HCT116 (cell line): ENCODE measurements at regions not wholly inside any gene's neighbourhood (a gene's known extent, or its start where the extent isn't known, plus 50 kb on each side); places are given as distances from the start of the nearest gene placed in this dataset.

Experiments used
- ATAC-seq: fragments of 200-7000 bp; cut with Tn5 transposase; 2 replicates; pipeline ENCODE4 v1.9.1; 2020; ENCODE audit warnings: mild to moderate bottlenecking, moderate library complexity
- BruUV-seq: library from RNA; stranded (reverse); fragments of 400-500 nt; replicated peaks from 2 replicates; lab custom pipeline; 2021; lab: Mats Ljungman, UMichigan
- CTCF ChIA-PET: fragments of 300-600 bp; sonication (Branson Sonifier 250); formaldehyde crosslinking; loops from one replicate; lab custom pipeline; 2021; ENCODE audit warnings: antibody characterized with exemption; lab: Charles Lee
- POLR2A ChIA-PET: fragments of 300-600, 350-600 bp; sonication (Branson Sonifier 250); formaldehyde crosslinking; loops from one replicate; lab custom pipeline; 2021; ENCODE audit warnings: antibody characterized with exemption; lab: Charles Lee
- RAD21 ChIA-PET, 2 experiments: fragments of 300-600 bp; sonication (Branson Sonifier 250); formaldehyde crosslinking; loops; one replicate each; lab custom pipeline; 2023; ENCODE audit warnings: low total read pairs in 2 of 2; ENCODE audit not compliant: uncharacterized antibody in 2 of 2, unreplicated experiment in 2 of 2, low non-redundant PET in 1 of 2; lab: Charles Lee
- DNase-seq: peaks from one replicate; pipeline ENCODE4 v3.0.0-alpha.2; 2010; ENCODE audit warnings: low read depth, low spot score
- H2AFZ ChIP-seq: fragments of 200-600 bp; shearing (Covaris generic), sonication (generic); 2 replicates; pipeline ENCODE4 v1.6.1; 2017; ENCODE audit warnings: low read depth, mixed run types, mixed read lengths, antibody characterized with exemption, low read length; ENCODE audit not compliant: poor library complexity, severe bottlenecking
- H3K27ac ChIP-seq: 2 replicates; pipeline ENCODE4 v1.5.1; 2012; ENCODE audit warnings: low read depth, low read length
- H3K27me3 ChIP-seq: fragments of 200-600 bp; sonication (generic); 2 replicates; pipeline ENCODE4 v1.6.1; 2016; ENCODE audit warnings: mixed run types, low read length, mixed read lengths; ENCODE audit not compliant: insufficient read depth
- H3K36me3 ChIP-seq, 2 experiments: fragments of 200-500 bp in 1 of 2; fragments of 200-600 bp in 1 of 2; sonication (Bioruptor generic) in 1 of 2; sonication (generic) in 1 of 2; 2 replicates each; pipeline versions ENCODE4 v1.5.1 to v1.6.1; 2014 to 2016; ENCODE audit warnings: low read length in 2 of 2, inconsistent platforms in 1 of 2, mixed read lengths in 1 of 2, mixed run types in 1 of 2; ENCODE audit not compliant: insufficient read depth in 2 of 2, control insufficient read depth in 1 of 2
- H3K4me1 ChIP-seq, 2 experiments: fragments of 200-600 bp in 1 of 2; sonication (generic) in 1 of 2; 2 replicates each; pipeline versions ENCODE4 v1.5.1 to v1.6.1; 2012 to 2017; ENCODE audit warnings: low read length in 2 of 2, inconsistent platforms in 1 of 2, mild to moderate bottlenecking in 1 of 2, mixed read lengths in 1 of 2, mixed run types in 1 of 2, moderate library complexity in 1 of 2; ENCODE audit not compliant: insufficient read depth in 2 of 2, control insufficient read depth in 1 of 2
- H3K4me2 ChIP-seq: fragments of 200-600 bp; sonication (generic); 2 replicates; pipeline ENCODE4 v1.6.1; 2017; ENCODE audit warnings: mixed run types, low read length, mixed read lengths
- H3K4me3 ChIP-seq, 2 experiments: fragments of 200-600 bp in 1 of 2; sonication (generic) in 1 of 2; replicated peaks in 1 of 2; 2 replicates each; pipeline ENCODE4 v1.5.1; 2011 to 2016; ENCODE audit warnings: low read length in 2 of 2, control low read depth in 1 of 2, low read depth in 1 of 2, mild to moderate bottlenecking in 1 of 2, mixed read lengths in 1 of 2, mixed run types in 1 of 2
- H3K79me2 ChIP-seq: fragments of 200-600 bp; sonication (generic); 2 replicates; pipeline ENCODE4 v1.6.1; 2017; ENCODE audit warnings: mild to moderate bottlenecking, mixed run types, low read length, moderate library complexity, mixed read lengths; ENCODE audit not compliant: insufficient read depth
- H3K9ac ChIP-seq: fragments of 200-600 bp; sonication (generic); 2 replicates; pipeline ENCODE4 v1.6.1; 2016; ENCODE audit warnings: low read length, mixed read lengths
- H3K9me2 ChIP-seq: fragments of 200-600 bp; sonication (generic), shearing (Covaris generic); 2 replicates; pipeline ENCODE4 v1.6.1; 2017; ENCODE audit warnings: mixed run types, mild to moderate bottlenecking, moderate library complexity; ENCODE audit not compliant: insufficient read depth
- H3K9me3 ChIP-seq, 2 experiments: fragments of 200-500 bp in 1 of 2; fragments of 200-600 bp in 1 of 2; sonication (Bioruptor generic) in 1 of 2; sonication (generic) in 1 of 2; 2 replicates each; pipeline ENCODE4 v1.6.1; 2014 to 2017; ENCODE audit warnings: low read length in 2 of 2, mixed read lengths in 2 of 2, inconsistent platforms in 1 of 2, low read depth in 1 of 2, mild to moderate bottlenecking in 1 of 2, mixed run types in 1 of 2, moderate library complexity in 1 of 2; ENCODE audit not compliant: control insufficient read depth in 1 of 2, insufficient read depth in 1 of 2
- H4K20me1 ChIP-seq: fragments of 200-600 bp; sonication (generic), shearing (Covaris generic); 2 replicates; pipeline ENCODE4 v1.6.1; 2017; ENCODE audit warnings: mixed run types, mild to moderate bottlenecking, moderate library complexity; ENCODE audit not compliant: insufficient read depth
- CEBPB ChIP-seq: IDR thresholded peaks from 2 replicates; pipeline ENCODE4 v1.6.1; 2012; ENCODE audit warnings: low read depth
- EGR1 ChIP-seq: IDR thresholded peaks from 2 replicates; pipeline ENCODE4 v1.6.1; 2012; ENCODE audit warnings: low read depth
- ELF1 ChIP-seq: IDR thresholded peaks from 2 replicates; pipeline ENCODE4 v1.6.1; 2012; ENCODE audit warnings: low read depth, borderline replicate concordance
- EZH2 ChIP-seq: fragments of 200-600 bp; sonication (generic); IDR thresholded peaks from 2 replicates; pipeline ENCODE4 v1.6.1; 2017; ENCODE audit warnings: antibody characterized with exemption, mixed run types
- FOSL1 ChIP-seq: IDR thresholded peaks from 2 replicates; pipeline ENCODE4 v1.6.1; 2012; ENCODE audit warnings: low read depth
- JUND ChIP-seq: IDR thresholded peaks from 2 replicates; pipeline ENCODE4 v1.6.1; 2012
- POLR2AphosphoS5 ChIP-seq: IDR thresholded peaks from 2 replicates; pipeline ENCODE4 v1.6.1; 2011; ENCODE audit warnings: mild to moderate bottlenecking, low read depth, low read length, moderate library complexity
- RAD21 ChIP-seq: IDR thresholded peaks from 2 replicates; pipeline ENCODE4 v1.6.1; 2012; ENCODE audit warnings: low read depth, mild to moderate bottlenecking
- SIN3A ChIP-seq: IDR thresholded peaks from 2 replicates; pipeline ENCODE4 v1.6.1; 2012; ENCODE audit warnings: low read depth
- SP1 ChIP-seq: IDR thresholded peaks from 2 replicates; pipeline ENCODE4 v1.6.1; 2012; ENCODE audit warnings: low read depth
- SRF ChIP-seq: IDR thresholded peaks from 2 replicates; pipeline ENCODE4 v1.6.1; 2012; ENCODE audit warnings: low read depth
- YY1 ChIP-seq: IDR thresholded peaks from 2 replicates; pipeline ENCODE4 v1.6.1; 2011; ENCODE audit warnings: low read length, low read depth, moderate library complexity, mild to moderate bottlenecking; ENCODE audit not compliant: insufficient replicate concordance; ENCODE audit errors: extremely low read depth
- ZFX ChIP-seq: fragments of 450-650 bp; IDR thresholded peaks from 2 replicates; pipeline ENCODE4 v1.6.1; 2017
- ZNF274 ChIP-seq: fragments of 200-500 bp; sonication (Bioruptor generic); IDR thresholded peaks from 2 replicates; pipeline ENCODE4 v1.6.1; 2014; ENCODE audit warnings: mild to moderate bottlenecking, low read depth, low read length, inconsistent platforms
- intact Hi-C: fragments of 100-400 bp; cut with micrococcal nuclease; formaldehyde crosslinking; loops from 2 replicates; pipeline ENCODE4 v1.10.0; 2022
- TF ChIP-seq, protein P1 (sequence below): IDR thresholded peaks from 2 replicates; pipeline ENCODE4 v1.6.1; 2011; ENCODE audit warnings: mild to moderate bottlenecking, low read length, moderate library complexity; ENCODE audit not compliant: insufficient replicate concordance; ENCODE audit errors: extremely low read depth
- TF ChIP-seq, protein P2 (sequence below): IDR thresholded peaks from 2 replicates; pipeline ENCODE4 v1.6.1; 2012; ENCODE audit warnings: low read depth
- TF ChIP-seq, protein P3 (sequence below): IDR thresholded peaks from 2 replicates; pipeline ENCODE4 v1.6.1; 2012
- TF ChIP-seq, protein P4 (sequence below): IDR thresholded peaks from 2 replicates; pipeline ENCODE4 v1.6.1; 2012

DNA sequence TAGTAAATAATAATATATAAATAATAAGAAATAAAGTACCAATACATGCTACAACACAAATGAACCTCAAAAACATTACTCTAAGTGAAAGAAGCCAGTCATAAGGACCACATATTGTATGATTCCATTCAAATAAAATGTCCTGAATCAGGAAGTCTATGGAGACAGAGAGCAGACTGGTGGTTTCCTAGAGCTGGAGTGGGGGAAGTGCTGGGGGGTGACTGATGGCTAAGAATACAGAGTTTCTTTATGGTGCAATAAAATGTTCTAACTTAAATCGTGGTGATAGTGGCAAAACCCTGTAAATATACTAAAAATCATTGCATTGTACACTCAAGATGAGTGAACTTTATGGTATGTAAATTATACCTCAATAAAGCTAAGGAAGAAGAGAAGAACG, 376.5 kb downstream of the BUD13 start (continued):
- TF ChIP-seq SIN3A = no peak

DNA sequence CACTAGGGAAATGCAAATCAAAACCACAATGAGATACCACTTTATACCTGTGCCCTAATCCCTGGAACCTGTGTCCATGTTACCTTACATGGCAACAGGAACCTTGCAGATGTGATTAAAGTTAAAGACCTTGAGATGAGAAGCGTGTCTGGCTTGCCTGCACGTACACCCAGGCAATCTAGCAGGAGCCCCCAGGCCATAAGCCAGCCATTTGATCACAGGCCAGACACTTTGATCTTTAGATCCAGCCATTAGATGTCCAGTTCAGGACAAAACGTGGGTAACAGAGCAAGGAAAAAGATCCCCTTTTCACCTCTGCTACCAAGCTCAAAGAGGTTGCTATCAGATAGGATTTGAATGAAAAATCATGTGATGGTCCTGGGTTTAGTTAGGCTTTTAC, 378.8 kb downstream of the BUD13 start:
- TF ChIP-seq SRF (no peak), ELF1 (no peak), POLR2AphosphoS5 (no peak), RAD21 (no peak), ZFX (no peak), FOSL1 (no peak), SIN3A (no peak), ZNF274 (no peak), JUND (no peak), SP1 (no peak), YY1 (no peak), EZH2 (no peak), CEBPB (no peak), EGR1 (no peak)
- TF ChIP-seq, protein P1, sequence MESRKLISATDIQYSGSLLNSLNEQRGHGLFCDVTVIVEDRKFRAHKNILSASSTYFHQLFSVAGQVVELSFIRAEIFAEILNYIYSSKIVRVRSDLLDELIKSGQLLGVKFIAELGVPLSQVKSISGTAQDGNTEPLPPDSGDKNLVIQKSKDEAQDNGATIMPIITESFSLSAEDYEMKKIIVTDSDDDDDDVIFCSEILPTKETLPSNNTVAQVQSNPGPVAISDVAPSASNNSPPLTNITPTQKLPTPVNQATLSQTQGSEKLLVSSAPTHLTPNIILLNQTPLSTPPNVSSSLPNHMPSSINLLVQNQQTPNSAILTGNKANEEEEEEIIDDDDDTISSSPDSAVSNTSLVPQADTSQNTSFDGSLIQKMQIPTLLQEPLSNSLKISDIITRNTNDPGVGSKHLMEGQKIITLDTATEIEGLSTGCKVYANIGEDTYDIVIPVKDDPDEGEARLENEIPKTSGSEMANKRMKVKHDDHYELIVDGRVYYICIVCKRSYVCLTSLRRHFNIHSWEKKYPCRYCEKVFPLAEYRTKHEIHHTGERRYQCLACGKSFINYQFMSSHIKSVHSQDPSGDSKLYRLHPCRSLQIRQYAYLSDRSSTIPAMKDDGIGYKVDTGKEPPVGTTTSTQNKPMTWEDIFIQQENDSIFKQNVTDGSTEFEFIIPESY = no peak
- TF ChIP-seq, protein P2, sequence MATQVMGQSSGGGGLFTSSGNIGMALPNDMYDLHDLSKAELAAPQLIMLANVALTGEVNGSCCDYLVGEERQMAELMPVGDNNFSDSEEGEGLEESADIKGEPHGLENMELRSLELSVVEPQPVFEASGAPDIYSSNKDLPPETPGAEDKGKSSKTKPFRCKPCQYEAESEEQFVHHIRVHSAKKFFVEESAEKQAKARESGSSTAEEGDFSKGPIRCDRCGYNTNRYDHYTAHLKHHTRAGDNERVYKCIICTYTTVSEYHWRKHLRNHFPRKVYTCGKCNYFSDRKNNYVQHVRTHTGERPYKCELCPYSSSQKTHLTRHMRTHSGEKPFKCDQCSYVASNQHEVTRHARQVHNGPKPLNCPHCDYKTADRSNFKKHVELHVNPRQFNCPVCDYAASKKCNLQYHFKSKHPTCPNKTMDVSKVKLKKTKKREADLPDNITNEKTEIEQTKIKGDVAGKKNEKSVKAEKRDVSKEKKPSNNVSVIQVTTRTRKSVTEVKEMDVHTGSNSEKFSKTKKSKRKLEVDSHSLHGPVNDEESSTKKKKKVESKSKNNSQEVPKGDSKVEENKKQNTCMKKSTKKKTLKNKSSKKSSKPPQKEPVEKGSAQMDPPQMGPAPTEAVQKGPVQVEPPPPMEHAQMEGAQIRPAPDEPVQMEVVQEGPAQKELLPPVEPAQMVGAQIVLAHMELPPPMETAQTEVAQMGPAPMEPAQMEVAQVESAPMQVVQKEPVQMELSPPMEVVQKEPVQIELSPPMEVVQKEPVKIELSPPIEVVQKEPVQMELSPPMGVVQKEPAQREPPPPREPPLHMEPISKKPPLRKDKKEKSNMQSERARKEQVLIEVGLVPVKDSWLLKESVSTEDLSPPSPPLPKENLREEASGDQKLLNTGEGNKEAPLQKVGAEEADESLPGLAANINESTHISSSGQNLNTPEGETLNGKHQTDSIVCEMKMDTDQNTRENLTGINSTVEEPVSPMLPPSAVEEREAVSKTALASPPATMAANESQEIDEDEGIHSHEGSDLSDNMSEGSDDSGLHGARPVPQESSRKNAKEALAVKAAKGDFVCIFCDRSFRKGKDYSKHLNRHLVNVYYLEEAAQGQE = no peak
- TF ChIP-seq, protein P3, sequence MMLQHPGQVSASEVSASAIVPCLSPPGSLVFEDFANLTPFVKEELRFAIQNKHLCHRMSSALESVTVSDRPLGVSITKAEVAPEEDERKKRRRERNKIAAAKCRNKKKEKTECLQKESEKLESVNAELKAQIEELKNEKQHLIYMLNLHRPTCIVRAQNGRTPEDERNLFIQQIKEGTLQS = no peak
- TF ChIP-seq, protein P4, sequence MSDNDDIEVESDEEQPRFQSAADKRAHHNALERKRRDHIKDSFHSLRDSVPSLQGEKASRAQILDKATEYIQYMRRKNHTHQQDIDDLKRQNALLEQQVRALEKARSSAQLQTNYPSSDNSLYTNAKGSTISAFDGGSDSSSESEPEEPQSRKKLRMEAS = no peak
- Histone ChIP-seq H3K9me3 (no peaks in the 10 kb centered on the region), H3K4me1 (no peaks in the 10 kb centered on the region), H3K4me3 (no peak overlapping the region), H3K4me2 (no peak overlapping the region), H3K36me3 (no peaks in the 10 kb centered on the region), H3K9me2 (no peaks in the 10 kb centered on the region), H3K9ac (no peak overlapping the region), H3K27me3 (peaks cover 21% of the 10 kb centered on the region), H3K79me2 (no peaks in the 10 kb centered on the region), H4K20me1 (no peaks in the 10 kb centered on the region), H3K27ac (no peak overlapping the region), H2AFZ (no peak overlapping the region)
- ChIA-PET POLR2A (no interaction called here), RAD21 (no interaction called here), CTCF (no interaction called here)
- no peak for DNase-seq
- intact Hi-C loops = no loop called here
- BruUV-seq = no TSS peak
- no peak for ATAC-seq
